LoVo (cell line): ENCODE measurements at regions not wholly inside any gene's neighbourhood (a gene's known extent, or its start where the extent isn't known, plus 50 kb on each side); places are given as distances from the start of the nearest gene placed in this dataset.

Source experiments
- DNase-seq: peaks from one replicate; pipeline ENCODE4 v3.0.0-alpha.2; 2016; ENCODE audit warnings: low spot score

DNA sequence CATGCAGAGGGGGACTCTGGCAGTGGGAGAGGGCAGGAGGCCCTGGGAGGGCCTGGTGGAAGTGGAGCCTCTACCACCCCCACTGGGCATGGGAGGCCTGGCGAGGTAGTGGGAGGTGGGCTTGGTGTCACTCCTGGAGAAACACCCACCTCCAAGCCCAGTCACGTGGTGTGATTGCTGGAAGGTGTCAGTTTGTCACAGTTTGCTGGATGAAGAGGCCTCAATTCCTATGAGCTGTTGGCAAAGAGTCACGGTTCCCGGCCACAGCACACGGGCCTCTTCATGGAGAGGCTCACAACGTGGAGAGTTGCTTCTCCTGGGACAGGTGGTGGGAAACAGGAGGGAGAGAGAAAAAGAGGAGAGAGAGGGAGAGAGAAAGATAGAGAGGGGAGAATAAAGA, 684.1 kb upstream of the ARGLU1 start:
- no peak for DNase-seq

DNA sequence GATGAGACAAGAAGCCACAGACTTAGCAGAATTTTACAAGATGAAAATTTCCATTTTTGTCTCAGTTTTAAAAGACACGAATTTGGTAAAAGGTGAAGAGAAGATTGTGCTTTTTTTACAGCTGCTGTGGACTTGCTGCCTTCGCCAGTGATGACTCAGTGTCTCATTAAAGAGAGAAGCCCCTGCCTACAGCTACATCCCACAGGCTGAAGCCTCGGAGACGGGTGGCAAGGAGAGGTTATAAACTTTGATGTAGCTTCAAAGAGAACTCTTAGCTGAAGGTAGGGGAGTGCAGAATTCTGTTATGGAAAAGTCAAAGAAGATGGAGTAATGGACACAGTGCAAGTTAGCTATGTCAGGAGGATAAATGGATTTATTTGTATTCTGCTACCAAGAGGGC, 683.4 kb upstream of the ARGLU1 start:
- DNase-seq: no peak

- DNase-seq: no peak
These were observed 682.7 kb upstream of the ARGLU1 start for GRCh38 chr13:107250628-107251027.

DNA sequence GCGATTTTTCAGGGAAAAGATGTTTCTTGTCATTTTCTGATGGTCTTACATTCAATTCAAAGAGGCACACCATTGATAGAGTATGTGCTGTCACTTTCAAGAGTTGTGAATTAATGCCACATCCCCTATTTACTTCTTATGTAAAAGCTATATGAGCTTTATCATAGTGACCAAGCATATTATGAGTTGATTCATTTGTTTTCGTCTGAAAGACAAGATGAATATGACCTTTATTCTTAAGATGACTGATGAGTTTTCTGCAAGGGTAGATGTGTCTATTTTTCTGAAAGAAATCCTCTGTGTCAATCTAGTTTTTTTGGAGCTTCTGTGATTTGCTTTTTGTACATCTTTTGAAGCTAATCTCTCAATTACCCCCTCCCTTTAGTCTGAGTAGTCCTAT, 676.3 kb upstream of the ARGLU1 start:
- no peak for DNase-seq

GRCh38 chr13:107242138-107242537, 674.2 kb upstream of the ARGLU1 start:
- no peak for DNase-seq

DNA sequence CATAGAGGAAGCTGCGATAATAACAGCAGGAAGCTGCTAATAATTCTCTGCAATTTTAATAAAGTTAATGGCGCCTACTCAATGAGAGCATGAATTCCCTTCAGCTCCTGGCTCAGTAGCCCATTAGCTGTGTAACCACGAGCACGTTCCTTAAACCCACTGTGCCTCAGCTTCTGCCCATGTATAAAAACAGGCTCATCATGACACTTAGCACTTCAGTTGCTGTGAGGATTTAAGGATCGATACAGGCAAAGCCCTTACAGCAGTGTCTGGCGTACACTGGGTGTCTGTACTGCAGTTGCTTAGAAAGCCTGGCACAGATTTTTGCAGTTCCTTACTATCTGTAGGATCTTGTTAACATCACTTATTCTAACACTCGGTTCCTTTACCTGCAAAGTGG, 673.4 kb upstream of the ARGLU1 start:
- no peak for DNase-seq

GRCh38 chr13:107239213-107239612, 671.3 kb upstream of the ARGLU1 start:
- DNase-seq: no peak

- DNase-seq: no peak
These were observed 670.5 kb upstream of the ARGLU1 start for GRCh38 chr13:107238262-107238981.

GRCh38 chr13:107234319-107235073, 666.6 kb upstream of the ARGLU1 start:
- no peak for DNase-seq

- no peak for DNase-seq
These were observed 665.6 kb upstream of the ARGLU1 start for GRCh38 chr13:107233541-107233940.

DNA sequence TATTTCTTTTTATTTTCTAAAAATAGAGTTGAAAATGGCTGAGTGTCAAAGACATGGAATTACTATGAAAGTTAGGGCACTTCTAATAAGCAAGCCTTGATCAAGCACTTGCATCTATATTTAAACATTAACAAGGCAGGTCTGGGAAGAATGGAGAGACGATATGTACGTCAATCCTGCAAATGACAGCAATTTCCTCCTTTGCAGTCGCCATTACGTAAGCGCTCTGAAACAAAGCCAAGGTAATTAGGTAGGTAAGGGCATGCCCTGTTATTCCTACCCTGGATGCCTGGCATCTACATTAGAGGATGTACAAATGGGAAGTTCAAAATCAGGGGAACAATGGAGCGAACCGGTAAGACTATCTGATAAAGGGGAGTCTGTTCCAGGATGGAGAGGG, 664.0 kb upstream of the ARGLU1 start:
- no peak for DNase-seq

- DNase-seq: no peak
These were observed 655.9 kb upstream of the ARGLU1 start for GRCh38 chr13:107223867-107224266.

- no peak for DNase-seq
These were observed 654.7 kb upstream of the ARGLU1 start for GRCh38 chr13:107222597-107222996.

DNA sequence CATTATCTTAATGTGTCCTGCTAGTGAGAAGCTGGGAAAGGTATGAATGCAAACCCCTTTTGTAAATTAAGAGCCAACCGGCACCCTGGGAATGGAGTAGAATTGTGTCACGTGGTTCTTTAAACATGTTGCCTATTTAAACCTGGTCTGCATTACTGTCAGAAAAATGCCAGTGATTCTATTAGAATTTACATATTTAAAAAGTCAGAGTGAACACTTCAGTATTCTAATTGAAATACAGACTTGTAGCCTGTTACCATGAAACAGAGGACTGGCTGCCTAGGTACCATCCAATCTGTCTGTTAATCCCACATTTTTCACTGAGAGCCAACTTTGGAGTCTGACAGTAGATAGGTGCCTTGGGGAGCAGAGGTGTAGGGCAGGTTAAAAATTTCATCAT, 652.3 kb upstream of the ARGLU1 start:
- DNase-seq: no peak

GRCh38 chr13:107217251-107217650, 649.3 kb upstream of the ARGLU1 start:
- no peak for DNase-seq

- DNase-seq: no peak
These were observed 648.3 kb upstream of the ARGLU1 start for GRCh38 chr13:107216046-107216755.

DNA sequence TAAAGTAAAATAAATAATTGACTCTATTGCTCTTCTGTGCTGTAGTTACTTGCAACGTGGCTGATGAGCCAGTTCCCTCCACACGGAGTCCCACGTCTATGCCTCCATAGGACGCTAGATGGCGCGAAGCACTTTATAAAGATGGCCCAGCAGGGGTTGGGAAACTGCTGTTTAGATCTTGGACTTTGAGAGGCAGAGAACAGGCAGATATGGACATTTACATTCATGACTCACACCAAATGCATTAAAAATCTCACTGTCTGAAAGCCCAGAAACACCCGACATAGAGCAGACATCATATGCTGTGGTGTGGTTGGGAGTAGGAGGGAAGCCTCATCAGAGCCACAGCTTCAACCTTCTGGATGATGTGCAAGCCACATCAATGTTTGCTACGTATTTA, 643.1 kb upstream of the ARGLU1 start:
- peak; percentile 76 for DNase-seq

- no peak for DNase-seq
These were observed 642.7 kb upstream of the ARGLU1 start for GRCh38 chr13:107210723-107211030.

DNA sequence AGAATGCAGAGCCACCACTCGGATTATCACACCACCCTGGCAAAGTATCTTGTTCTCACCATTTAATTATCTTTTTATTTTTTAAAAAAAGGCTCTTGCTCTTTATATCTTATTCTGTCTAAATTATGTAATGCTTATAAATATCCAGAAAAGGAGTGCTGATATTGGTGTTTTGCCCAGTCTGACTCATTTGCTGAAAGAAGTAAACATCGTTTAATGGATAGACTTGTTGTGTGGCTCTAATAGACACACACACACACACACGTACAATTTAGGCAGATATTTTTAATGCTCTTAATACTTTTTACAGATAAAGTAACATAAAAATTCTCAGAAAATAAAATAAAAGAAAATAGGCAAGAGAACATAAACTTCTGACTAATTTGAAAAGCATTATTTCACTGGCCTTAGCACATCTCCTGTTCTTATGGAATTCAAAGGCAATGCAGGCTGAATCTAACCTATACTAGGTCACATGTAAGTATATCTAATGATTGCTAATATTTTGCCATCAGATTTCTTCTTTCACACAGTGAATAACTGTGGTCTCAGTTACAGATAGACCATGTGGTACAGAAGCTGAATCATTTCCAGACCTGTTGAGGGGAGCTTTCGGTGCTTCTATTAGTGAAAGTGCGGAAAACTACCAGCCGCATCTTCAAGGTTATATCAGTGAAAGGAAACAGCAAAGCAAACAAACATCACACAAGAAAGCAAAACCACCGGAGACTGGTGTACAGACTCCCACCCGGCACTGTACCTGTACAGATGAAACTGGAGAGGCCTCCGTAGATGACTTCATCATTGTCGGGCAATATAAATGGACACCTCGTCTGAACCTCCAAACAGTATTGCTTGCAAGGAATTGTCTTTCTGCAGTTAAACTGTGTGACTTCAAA, 642.1 kb upstream of the ARGLU1 start:
- no peak for DNase-seq

- no peak for DNase-seq
These were observed 641.0 kb upstream of the ARGLU1 start for GRCh38 chr13:107208889-107209288.

DNA sequence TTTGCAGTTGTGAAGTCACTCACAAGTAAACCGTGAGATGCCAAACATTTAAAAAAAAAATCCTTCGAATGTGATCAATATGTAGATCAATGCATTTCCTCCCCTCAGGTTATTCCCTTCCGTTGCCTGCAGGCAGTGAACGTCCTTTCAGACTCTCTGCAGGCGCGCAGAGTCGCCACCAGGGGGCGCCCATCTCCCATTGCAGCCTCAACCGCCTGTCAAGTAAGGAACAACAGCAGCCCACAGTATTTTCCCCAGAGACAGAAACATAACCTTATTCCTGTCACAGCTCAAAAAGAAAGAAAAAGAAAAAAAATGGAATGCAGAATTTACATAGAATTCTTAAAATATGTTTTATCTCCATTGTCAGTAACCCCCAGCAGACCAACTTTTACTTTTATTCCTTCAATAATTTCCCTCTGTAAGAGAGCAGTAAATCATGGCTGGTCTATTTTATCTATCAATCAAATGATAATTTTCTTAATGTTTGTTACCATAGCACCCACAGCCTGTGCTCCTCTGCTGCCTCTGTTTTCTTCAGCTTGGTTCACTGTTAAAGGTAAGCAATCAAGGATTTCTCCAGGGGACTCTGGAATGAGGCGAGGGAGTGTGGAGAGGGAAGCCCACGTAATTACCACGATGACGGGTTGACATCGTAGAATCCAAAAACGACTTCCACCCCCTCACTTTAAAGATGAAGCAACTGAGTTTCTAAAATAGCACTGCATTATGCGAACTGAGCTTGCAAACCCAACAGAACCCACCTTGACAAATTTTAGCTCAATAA, 637.6 kb upstream of the ARGLU1 start:
- peak; percentile 61 for DNase-seq
